ENCODE measurements at regions not wholly inside any gene's neighbourhood (a gene's known extent, or its start where the extent isn't known, plus 50 kb on each side); places are given as distances from the start of the nearest gene placed in this dataset.
"Not testable (repeated sequence)": the region's sequence is repeated elsewhere in the genome, so short reads cannot be mapped to it uniquely, and the experiment has no call there.

GRCh38 chr15:55084673-55085072, 112.1 kb downstream of the RSL24D1 start:
- CTCF ChIA-PET = no interaction called here
- POLR2A ChIA-PET = no interaction called here
- TF ChIP-seq CTCF (IDR thresholded peaks at IDR 0.05; ENCODE audit: insufficient read depth, low read length, missing control alignments) = no peak
- no peak overlapping the region for H3K4me3 ChIP-seq (ENCODE audit: low read depth, low read length)
- no peak for DNase-seq (ENCODE audit: low read depth, low spot score)

- TF ChIP-seq CTCF (IDR thresholded peaks at IDR 0.05; ENCODE audit: insufficient read depth, low read length, missing control alignments) = no peak
- H3K4me3 ChIP-seq (ENCODE audit: low read depth, low read length) = no peak overlapping the region
- ChIA-PET POLR2A (no interaction called here), CTCF (no interaction called here)
- DNase-seq (ENCODE audit: low read depth, low spot score) = no peak
These were observed 112.5 kb downstream of the RSL24D1 start for GRCh38 chr15:55084216-55084615.

GRCh38 chr15:55077052-55077451, 119.7 kb downstream of the RSL24D1 start:
- DNase-seq (ENCODE audit: low read depth, low spot score); POLR2A ChIA-PET; H3K4me3 ChIP-seq (ENCODE audit: low read depth, low read length): not testable (repeated sequence)
- CTCF ChIA-PET = interaction anchor here (0.6 kb wide), 1 partner anchor 28 kb away, joined by 3 read pairs; no protein-coding TSS in a partner anchor

GRCh38 chr15:55074431-55074830, 122.3 kb downstream of the RSL24D1 start:
- H3K4me3 ChIP-seq (ENCODE audit: low read depth, low read length) = no peak overlapping the region
- ChIA-PET POLR2A (no interaction called here), CTCF (no interaction called here)
- DNase-seq (ENCODE audit: low read depth, low spot score) = no peak
- no peak for TF ChIP-seq CTCF (IDR thresholded peaks at IDR 0.05; ENCODE audit: insufficient read depth, low read length, missing control alignments)

- POLR2A ChIA-PET, CTCF ChIA-PET: not testable (repeated sequence)
These were observed 132.8 kb downstream of the RSL24D1 start for GRCh38 chr15:55063970-55064369.

GRCh38 chr15:55060836-55061235, 135.9 kb downstream of the RSL24D1 start:
- ChIA-PET CTCF (no interaction called here), POLR2A (no interaction called here)
- H3K4me3 ChIP-seq (ENCODE audit: low read depth, low read length) = no peak overlapping the region
- TF ChIP-seq CTCF (IDR thresholded peaks at IDR 0.05; ENCODE audit: insufficient read depth, low read length, missing control alignments) = no peak
- no peak for DNase-seq (ENCODE audit: low read depth, low spot score)

More at GRCh38 chr15:55063970-55064369, 132.8 kb downstream of the RSL24D1 start:
- not testable (repeated sequence) for H3K4me3 ChIP-seq (ENCODE audit: low read depth, low read length); DNase-seq (ENCODE audit: low read depth, low spot score)

GRCh38 chr15:55056500-55056899, 140.2 kb downstream of the RSL24D1 start:
- ChIA-PET CTCF (no interaction called here), POLR2A (no interaction called here)

More at GRCh38 chr15:55056500-55056899, 140.2 kb downstream of the RSL24D1 start:
- no peak for TF ChIP-seq CTCF (IDR thresholded peaks at IDR 0.05; ENCODE audit: insufficient read depth, low read length, missing control alignments)
- no peak overlapping the region for H3K4me3 ChIP-seq (ENCODE audit: low read depth, low read length)
- no peak for DNase-seq (ENCODE audit: low read depth, low spot score)

Data from AG04449 (cell line).